Neural crest cell (in vitro differentiated cells): ENCODE measurements at regions not wholly inside any gene's neighbourhood (a gene's known extent, or its start where the extent isn't known, plus 50 kb on each side); places are given as distances from the start of the nearest gene placed in this dataset.

Experiments used
- DNase-seq: peaks from one replicate; pipeline ENCODE4 v3.0.0; 2021; ENCODE audit warnings: low read depth, mixed read lengths, low spot score
- H3K27ac Mint-ChIP-seq: one replicate; pipeline ENCODE4 v1.8.0; 2021; ENCODE audit warnings: mild to moderate bottlenecking, mixed read lengths; ENCODE audit not compliant: unreplicated experiment
- H3K27me3 Mint-ChIP-seq: 2 replicates; pipeline ENCODE4 v1.8.0; 2021; ENCODE audit warnings: low read depth, mild to moderate bottlenecking, mixed read lengths
- H3K36me3 Mint-ChIP-seq: 2 replicates; pipeline ENCODE4 v1.8.0; 2021; ENCODE audit warnings: low read depth, mild to moderate bottlenecking, mixed read lengths
- H3K4me1 Mint-ChIP-seq: 2 replicates; pipeline ENCODE4 v1.8.0; 2021; ENCODE audit warnings: mixed read lengths
- H3K4me3 Mint-ChIP-seq: one replicate; pipeline ENCODE4 v1.8.0; 2021; ENCODE audit warnings: mild to moderate bottlenecking, mixed read lengths
- H3K9me3 Mint-ChIP-seq: 2 replicates; pipeline ENCODE4 v1.8.0; 2021; ENCODE audit warnings: mixed read lengths
- TF ChIP-seq, protein P1 (sequence below): fragments of 200-600 bp; sonication (generic); conservative IDR thresholded peaks from 2 replicates; pipeline ENCODE4 v1.5.0; 2021; ENCODE audit warnings: antibody characterized with exemption, mild to moderate bottlenecking

DNA sequence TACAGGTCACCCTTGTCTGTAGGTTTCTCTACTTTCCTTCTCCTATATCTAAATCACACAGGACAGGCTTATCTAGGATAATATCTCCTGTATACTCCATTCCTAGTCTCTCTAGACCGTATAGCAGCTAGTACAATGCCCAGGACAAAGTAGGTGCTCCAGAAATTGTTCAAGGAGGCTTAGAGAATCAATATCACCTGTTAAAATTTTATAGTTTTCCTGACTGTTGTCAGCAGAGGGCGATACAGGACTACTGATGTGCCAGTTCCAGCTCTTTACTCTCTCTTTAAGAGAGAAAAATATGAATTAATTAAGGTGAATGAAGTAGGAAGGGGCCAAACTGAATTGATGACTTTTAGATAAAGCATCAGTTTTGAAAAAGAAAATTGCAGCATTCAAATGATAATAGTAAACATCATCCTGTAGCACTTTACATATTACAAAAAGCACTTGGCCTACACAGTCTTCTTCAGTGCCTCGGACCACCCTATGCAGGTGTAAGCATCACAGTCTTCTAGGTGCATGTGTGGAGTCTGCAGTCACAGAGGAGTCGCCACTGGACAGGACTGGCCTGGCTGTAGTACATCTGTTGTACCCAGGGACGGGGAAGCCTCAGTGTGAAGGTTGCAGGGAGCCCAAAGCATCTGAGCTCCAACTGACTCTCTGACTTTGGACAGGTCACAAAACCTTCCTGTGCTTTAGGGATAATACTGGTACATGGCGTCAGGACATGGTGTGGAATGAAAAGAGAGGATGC, 61.9 kb upstream of the MAX start:
- H3K4me1 Mint-ChIP-seq, result peaks cover 6% of the 10 kb centered on the region
- DNase-seq, result peak; percentile 49
- TF ChIP-seq, protein P1, sequence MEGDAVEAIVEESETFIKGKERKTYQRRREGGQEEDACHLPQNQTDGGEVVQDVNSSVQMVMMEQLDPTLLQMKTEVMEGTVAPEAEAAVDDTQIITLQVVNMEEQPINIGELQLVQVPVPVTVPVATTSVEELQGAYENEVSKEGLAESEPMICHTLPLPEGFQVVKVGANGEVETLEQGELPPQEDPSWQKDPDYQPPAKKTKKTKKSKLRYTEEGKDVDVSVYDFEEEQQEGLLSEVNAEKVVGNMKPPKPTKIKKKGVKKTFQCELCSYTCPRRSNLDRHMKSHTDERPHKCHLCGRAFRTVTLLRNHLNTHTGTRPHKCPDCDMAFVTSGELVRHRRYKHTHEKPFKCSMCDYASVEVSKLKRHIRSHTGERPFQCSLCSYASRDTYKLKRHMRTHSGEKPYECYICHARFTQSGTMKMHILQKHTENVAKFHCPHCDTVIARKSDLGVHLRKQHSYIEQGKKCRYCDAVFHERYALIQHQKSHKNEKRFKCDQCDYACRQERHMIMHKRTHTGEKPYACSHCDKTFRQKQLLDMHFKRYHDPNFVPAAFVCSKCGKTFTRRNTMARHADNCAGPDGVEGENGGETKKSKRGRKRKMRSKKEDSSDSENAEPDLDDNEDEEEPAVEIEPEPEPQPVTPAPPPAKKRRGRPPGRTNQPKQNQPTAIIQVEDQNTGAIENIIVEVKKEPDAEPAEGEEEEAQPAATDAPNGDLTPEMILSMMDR, result peak; percentile 93
- no peaks in the 10 kb centered on the region for H3K27me3 Mint-ChIP-seq
- H3K4me3 Mint-ChIP-seq, result no peak overlapping the region
- H3K36me3 Mint-ChIP-seq, result no peaks in the 10 kb centered on the region
- H3K9me3 Mint-ChIP-seq, result no peaks in the 10 kb centered on the region
- H3K27ac Mint-ChIP-seq, result no peak overlapping the region

DNA sequence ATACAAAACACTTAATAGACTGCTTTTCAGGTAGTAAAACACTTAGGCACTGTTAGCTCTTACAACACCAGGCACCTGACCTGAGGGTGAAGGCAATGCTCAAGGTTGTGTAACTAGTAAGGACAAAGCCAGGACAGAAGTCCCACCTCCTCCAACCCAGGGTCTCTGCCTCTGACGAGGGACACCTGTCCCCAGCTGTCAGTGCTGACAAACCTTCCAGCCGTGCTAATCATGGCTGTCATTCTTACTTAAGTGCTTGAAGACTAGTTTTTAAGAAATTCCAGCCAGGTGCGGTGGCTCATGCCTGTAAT, 62.5 kb upstream of the MAX start:
- no peak overlapping the region for H3K27ac Mint-ChIP-seq
- H3K4me1 Mint-ChIP-seq, result peaks cover 12% of the 10 kb centered on the region
- H3K4me3 Mint-ChIP-seq, result no peak overlapping the region
- no peaks in the 10 kb centered on the region for H3K9me3 Mint-ChIP-seq
- DNase-seq, result no peak
- TF ChIP-seq, protein P1, result no peak
- H3K27me3 Mint-ChIP-seq, result no peaks in the 10 kb centered on the region
- H3K36me3 Mint-ChIP-seq, result no peaks in the 10 kb centered on the region

DNA sequence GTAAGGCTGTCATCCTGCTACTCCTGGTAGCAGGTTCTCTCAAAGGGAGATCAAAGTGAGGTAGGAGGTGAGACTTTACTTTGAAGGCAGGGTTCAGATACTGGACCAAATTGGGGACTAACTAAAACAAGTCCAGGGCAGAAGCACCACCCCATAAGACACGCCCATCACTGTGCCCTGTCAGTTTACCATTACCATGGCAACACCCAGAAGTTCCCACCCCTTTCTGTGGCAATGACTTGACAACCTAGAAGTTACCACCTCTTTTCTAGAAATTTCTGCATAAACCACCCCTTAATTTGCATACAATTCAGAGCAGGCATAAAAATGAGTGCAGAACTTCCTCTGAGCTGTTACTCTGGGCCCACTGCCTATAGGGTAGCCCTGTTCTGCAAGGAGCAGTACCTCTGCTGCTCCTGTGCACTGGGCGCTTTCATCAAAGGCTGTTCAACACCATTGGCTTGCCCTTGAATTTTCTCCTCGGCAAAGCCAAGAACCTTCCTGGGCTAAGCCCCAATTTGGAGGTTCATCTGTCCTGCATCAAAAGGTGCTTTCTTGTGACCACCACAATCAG, 64.8 kb upstream of the MAX start:
- Mint-ChIP-seq H3K9me3 (no peaks in the 10 kb centered on the region), H3K36me3 (no peaks in the 10 kb centered on the region), H3K4me3 (no peak overlapping the region), H3K27ac (peak overlapping the region; percentile 40), H3K4me1 (peaks cover 24% of the 10 kb centered on the region), H3K27me3 (no peaks in the 10 kb centered on the region)
- no peak for DNase-seq
- TF ChIP-seq, protein P1, result no peak

DNA sequence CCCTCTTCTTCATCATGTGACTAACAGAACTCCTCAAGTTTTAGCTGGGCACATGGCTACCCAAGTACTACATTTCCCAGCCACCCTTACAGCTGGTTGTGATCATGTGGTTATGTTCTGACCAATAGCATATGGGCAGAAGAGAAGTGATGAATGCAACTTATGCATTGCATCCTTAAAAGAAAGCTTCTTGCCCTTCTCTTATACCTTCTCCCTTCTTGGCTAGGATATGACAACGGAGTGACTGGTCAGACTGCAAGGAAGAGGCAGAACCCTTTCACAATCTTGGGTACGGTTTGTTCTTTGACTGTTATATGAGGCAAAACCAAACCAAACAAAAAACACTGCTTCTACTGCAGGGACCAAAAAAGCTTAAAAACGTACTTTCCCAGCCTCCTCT, 66.5 kb upstream of the MAX start:
- no peak overlapping the region for H3K4me3 Mint-ChIP-seq
- H3K27ac Mint-ChIP-seq, result no peak overlapping the region
- TF ChIP-seq, protein P1, result no peak
- no peaks in the 10 kb centered on the region for H3K36me3 Mint-ChIP-seq
- DNase-seq, result no peak
- H3K9me3 Mint-ChIP-seq, result no peaks in the 10 kb centered on the region
- H3K27me3 Mint-ChIP-seq, result no peaks in the 10 kb centered on the region
- peaks cover 30% of the 10 kb centered on the region for H3K4me1 Mint-ChIP-seq

DNA sequence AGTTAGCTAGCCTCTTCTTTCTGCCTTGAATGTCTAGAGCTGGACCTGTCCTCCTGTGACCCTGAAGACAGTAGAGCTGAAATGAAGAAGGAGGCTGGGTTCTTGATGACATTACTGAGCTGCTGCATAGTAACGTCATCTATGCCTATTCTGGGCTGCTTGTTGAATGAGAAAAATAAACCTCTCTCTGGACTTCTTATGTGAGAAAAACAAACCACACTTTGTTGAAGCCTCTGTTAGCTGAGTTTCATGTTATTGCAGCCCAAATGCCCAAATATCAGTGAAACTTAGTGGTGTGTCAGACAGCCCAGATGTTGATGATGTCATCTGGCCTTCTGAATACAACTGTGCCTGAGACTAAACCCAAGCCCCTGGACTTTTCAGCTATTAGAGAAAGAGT, 67.0 kb upstream of the MAX start:
- TF ChIP-seq, protein P1, result no peak
- Mint-ChIP-seq H3K4me3 (no peak overlapping the region), H3K27me3 (peaks cover 2% of the 10 kb centered on the region), H3K27ac (no peak overlapping the region), H3K36me3 (no peaks in the 10 kb centered on the region), H3K4me1 (peaks cover 35% of the 10 kb centered on the region), H3K9me3 (no peaks in the 10 kb centered on the region)
- no peak for DNase-seq
